Body of pancreas (tissue), 4 donors: ENCODE measurements at regions not wholly inside any gene's neighbourhood (a gene's known extent, or its start where the extent isn't known, plus 50 kb on each side); places are given as distances from the start of the nearest gene placed in this dataset.

ENCODE experiments used
- CTCF ChIP-seq, 7 experiments: fragments of 450-650 bp in 4 of 7; fragments of 200-600 bp in 3 of 7; sonication (generic) in 3 of 7; IDR thresholded peaks; one replicate each; pipeline ENCODE4 v1.5.1; 2016 to 2019; ENCODE audit warnings: antibody characterized with exemption in 7 of 7
- POLR2A ChIP-seq, 3 donors: fragments of 450-650 bp; IDR thresholded peaks; one replicate each; pipeline ENCODE4 v1.6.1; 2016; ENCODE audit warnings: antibody characterized with exemption in 3 of 3, mild to moderate bottlenecking in 2 of 3

- TF ChIP-seq POLR2A (IDR thresholded peaks at IDR 0.05) (no peak), CTCF (IDR thresholded peaks at IDR 0.05) (no peak)
Measured at GRCh38 chr13:40220299-40220935, 446.0 kb downstream of the FOXO1 start.
